GM12878 (cell line): ENCODE measurements at regions not wholly inside any gene's neighbourhood (a gene's known extent, or its start where the extent isn't known, plus 50 kb on each side); places are given as distances from the start of the nearest gene placed in this dataset.
A peak's percentile ranks its signal among the peaks of the same experiment; 100 is the strongest.

Experiments used
- ATAC-seq: fragments of 200-7000 bp; cut with Tn5 transposase; 3 replicates; pipeline ENCODE4 v1.9.1; 2020; ENCODE audit warnings: mild to moderate bottlenecking, moderate library complexity
- BruUV-seq: library from RNA; stranded (reverse); fragments of 400-500 nt; replicated peaks from 2 replicates; lab custom pipeline; 2021; lab: Mats Ljungman, UMichigan
- CTCF ChIA-PET: fragments of 300-600 bp; sonication (Branson Sonifier 250); formaldehyde crosslinking; extraction: SDS; loops from one replicate; lab custom pipeline; 2021; ENCODE audit warnings: inconsistent platforms; lab: Yijun Ruan, JAX
- POLR2A ChIA-PET: fragments of 350-600 bp; formaldehyde crosslinking; extraction: SDS; loops from one replicate; lab custom pipeline; 2021; ENCODE audit warnings: inconsistent platforms; lab: Charles Lee
- RAD21 ChIA-PET: fragments of 300-600 bp; sonication (Branson Sonifier 250); formaldehyde crosslinking; loops from one replicate; lab custom pipeline; 2023; ENCODE audit warnings: antibody characterized with exemption; ENCODE audit not compliant: unreplicated experiment; lab: Charles Lee
- SMC1A ChIA-PET: fragments of 300-600 bp; sonication (Branson Sonifier 250); formaldehyde crosslinking; loops from one replicate; lab custom pipeline; 2023; ENCODE audit not compliant: unreplicated experiment, uncharacterized antibody; lab: Charles Lee
- DNase-seq: peaks from one replicate; pipeline ENCODE4 v3.0.0-alpha.2; 2011; ENCODE audit warnings: low read depth, low spot score
- FAIRE-seq: peaks from 3 replicates; lab custom pipeline; 2011; peaks lifted over from hg19 to GRCh38; lab: Jason Lieb, UNC
- H2AFZ ChIP-seq: 2 replicates; pipeline ENCODE4 v1.6.0; 2011; ENCODE audit warnings: low read depth, low read length, control low read depth; ENCODE audit not compliant: control insufficient read depth
- H3K27ac ChIP-seq: 2 replicates; pipeline ENCODE4 v1.5.1; 2011; ENCODE audit warnings: control low read depth; ENCODE audit not compliant: control insufficient read depth, insufficient read depth
- H3K27me3 ChIP-seq, 2 experiments: replicated peaks in 1 of 2; 2 replicates each; pipeline versions ENCODE4 v1.6.0 to v1.6.1; 2011; ENCODE audit warnings: low read length in 1 of 2; ENCODE audit not compliant: control insufficient read depth in 2 of 2, insufficient read depth in 2 of 2
- H3K36me3 ChIP-seq, 2 experiments: 2 replicates each; pipeline ENCODE4 v1.5.1; 2011; ENCODE audit warnings: low read length in 1 of 2; ENCODE audit not compliant: control insufficient read depth in 2 of 2, insufficient read depth in 2 of 2
- H3K4me1 ChIP-seq: 2 replicates; pipeline ENCODE4 v1.6.1; 2011; ENCODE audit warnings: mild to moderate bottlenecking, low read length, moderate library complexity, mixed read lengths; ENCODE audit not compliant: control insufficient read depth, insufficient read depth
- H3K4me2 ChIP-seq: 2 replicates; pipeline ENCODE4 v1.6.0; 2011; ENCODE audit warnings: control low read depth; ENCODE audit not compliant: control insufficient read depth, insufficient read depth
- H3K4me3 ChIP-seq: fragments of 200-600 bp; sonication (generic); 2 replicates; pipeline ENCODE4 v1.5.1; 2016
- H3K79me2 ChIP-seq: 2 replicates; pipeline ENCODE4 v1.6.0; 2011; ENCODE audit warnings: low read length; ENCODE audit not compliant: control insufficient read depth, insufficient read depth
- H3K9ac ChIP-seq: 2 replicates; pipeline ENCODE4 v1.8.0; 2011; ENCODE audit warnings: low read length, control low read depth, mixed read lengths; ENCODE audit not compliant: control insufficient read depth, insufficient read depth
- H3K9me3 ChIP-seq: replicated peaks from 3 replicates; pipeline ENCODE4 v1.5.1; 2011; ENCODE audit warnings: mild to moderate bottlenecking, low read length; ENCODE audit not compliant: control insufficient read depth, insufficient read depth
- H4K20me1 ChIP-seq: 2 replicates; pipeline ENCODE4 v1.6.0; 2011; ENCODE audit not compliant: control insufficient read depth, insufficient read depth
- IRF4 ChIP-seq: IDR thresholded peaks from 2 replicates; pipeline ENCODE4 v1.6.1; 2011; ENCODE audit warnings: low read depth, low read length
- MEF2A ChIP-seq: IDR thresholded peaks from 2 replicates; pipeline ENCODE4 v1.6.1; 2011; ENCODE audit warnings: low read depth, mild to moderate bottlenecking, low read length, moderate library complexity; ENCODE audit not compliant: insufficient read depth
- NFYB ChIP-seq: IDR thresholded peaks from 2 replicates; pipeline ENCODE4 v1.6.1; 2011; ENCODE audit warnings: low read depth, mild to moderate bottlenecking, low read length, improper control_type of control experiment, moderate library complexity; ENCODE audit not compliant: insufficient read depth
- PAX5 ChIP-seq: IDR thresholded peaks from 2 replicates; pipeline ENCODE4 v1.6.1; 2011; ENCODE audit warnings: low read depth, low read length, borderline replicate concordance
- RAD51 ChIP-seq: fragments of 450-650 bp; IDR thresholded peaks from 2 replicates; pipeline ENCODE4 v1.6.1; 2016; ENCODE audit warnings: moderate library complexity, mild to moderate bottlenecking, inconsistent platforms
- RUNX3 ChIP-seq: IDR thresholded peaks from 2 replicates; pipeline ENCODE4 v1.6.1; 2012; ENCODE audit warnings: low read length, inconsistent platforms
- SIN3A ChIP-seq: IDR thresholded peaks from 2 replicates; pipeline ENCODE4 v1.6.1; 2012; ENCODE audit warnings: low read depth, low read length, improper control_type of control experiment
- WGBS: methylation state at CpG from one replicate; pipeline ENCODE4 v1.1.6; 2016; ENCODE audit warnings: low lambda C conversion rate; ENCODE audit not compliant: insufficient replicate concordance, insufficient coverage; ENCODE audit errors: missing lambda C conversion rate; 5-methylcytosine and 5-hydroxymethylcytosine counted together
- in situ Hi-C: fragments of 300-500 bp; cut with MboI; formaldehyde crosslinking; loops from 9 replicates; pipeline ENCODE4 v1.14.3; 2018; ENCODE audit warnings: mixed read lengths
- intact Hi-C: fragments of 100-400 bp; cut with micrococcal nuclease; formaldehyde crosslinking; loops from one replicate; pipeline ENCODE4 v1.14.2; 2022; ENCODE audit not compliant: unreplicated experiment
- TF ChIP-seq, protein P1 (sequence below): IDR thresholded peaks from 2 replicates; pipeline ENCODE4 v1.6.1; 2012; ENCODE audit warnings: low read depth, low read length, improper control_type of control experiment

DNA sequence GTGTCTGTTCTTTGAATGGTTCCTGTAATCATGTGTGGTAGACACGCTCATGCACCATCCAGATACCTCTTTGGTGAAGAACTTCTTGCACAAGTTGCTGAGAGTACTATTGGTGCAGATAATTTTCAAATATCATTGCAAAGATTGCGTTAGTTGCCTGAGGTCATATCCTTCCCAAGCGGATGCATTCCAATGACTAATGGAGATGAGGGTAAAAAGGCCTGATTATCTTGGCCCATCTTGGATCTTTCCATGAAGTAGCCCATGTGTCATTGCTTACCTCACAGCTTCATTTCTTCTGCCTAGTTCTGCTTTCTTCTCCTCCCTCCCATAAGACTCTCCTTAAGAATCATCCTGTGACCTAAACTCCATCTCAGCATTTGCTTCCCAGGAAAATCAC, 384.9 kb upstream of the CNKSR2 start (continued):
- TF ChIP-seq SIN3A (no peak), MEF2A (no peak), PAX5 (no peak), NFYB (no peak)

DNA sequence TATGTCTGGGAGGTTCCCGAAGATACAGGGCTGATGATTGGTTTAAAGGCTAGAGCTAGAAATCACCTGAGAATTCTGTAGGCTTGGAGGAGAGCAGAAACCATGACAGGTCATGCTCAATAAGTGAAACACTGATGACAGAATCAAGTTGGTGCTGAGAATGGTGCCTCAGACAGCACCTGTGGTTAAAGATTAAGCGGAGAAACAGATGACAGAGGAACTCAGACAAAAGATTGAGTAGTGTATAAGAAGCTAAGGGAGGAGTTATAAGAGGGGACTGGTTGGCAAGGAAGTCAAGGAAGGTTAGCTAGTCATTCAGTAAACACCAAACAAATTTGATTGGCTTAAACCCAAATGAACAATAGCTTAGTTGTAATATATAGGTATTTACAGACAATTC, 385.4 kb upstream of the CNKSR2 start:
- in situ Hi-C loops = no loop called here
- Histone ChIP-seq H3K27ac (no peak overlapping the region), H3K4me2 (no peak overlapping the region), H3K79me2 (no peaks in the 10 kb centered on the region), H3K36me3 (no peaks in the 10 kb centered on the region)
- 23% methylated on average over 2 of the region's 2 CpGs for WGBS
- DNase-seq (no peak), ATAC-seq (peak; percentile 76), FAIRE-seq (no peak)
- SMC1A ChIA-PET = interaction anchor here (1.1 kb wide), 2 partner anchors 36 to 45 kb away, joined by 3 to 5 read pairs; no protein-coding TSS in a partner anchor
- POLR2A ChIA-PET = no interaction called here
- intact Hi-C loops = no loop called here
- RAD21 ChIA-PET = no interaction called here
- TF ChIP-seq IRF4 = no peak
- TF ChIP-seq RAD51 = no peak
- TF ChIP-seq PAX5 = no peak
- TF ChIP-seq, all 136 proteins: peak for 0
- no TSS peak for BruUV-seq
- H3K27me3 ChIP-seq = no peaks in the 10 kb centered on the region
- H3K4me3 ChIP-seq = no peak overlapping the region
- H4K20me1 ChIP-seq = no peaks in the 10 kb centered on the region
- no peak overlapping the region for H3K9ac ChIP-seq
- CTCF ChIA-PET = no interaction called here
- H2AFZ ChIP-seq = no peak overlapping the region
- no peaks in the 10 kb centered on the region for H3K4me1 ChIP-seq
- no peaks in the 10 kb centered on the region for H3K9me3 ChIP-seq

DNA sequence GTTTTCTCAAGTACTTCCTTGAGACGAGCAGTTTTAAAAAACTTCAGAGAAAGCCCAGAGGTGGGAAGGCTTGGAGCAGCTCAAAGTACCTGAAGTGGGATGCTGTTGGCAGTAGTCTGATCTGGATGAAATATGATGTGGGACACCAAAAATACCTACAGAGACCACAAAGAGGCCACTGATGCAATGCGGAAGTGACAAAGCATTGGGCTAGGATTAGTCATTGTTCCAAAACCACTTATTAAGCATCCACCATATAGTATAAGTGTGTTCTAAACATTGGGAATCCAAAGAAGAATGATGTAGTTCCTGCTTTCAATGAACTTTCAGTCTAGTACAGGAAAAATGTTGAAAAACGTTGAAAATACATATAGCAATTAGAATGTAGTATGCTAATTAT, 386.1 kb upstream of the CNKSR2 start:
- H3K4me3 ChIP-seq = no peak overlapping the region
- no peak for DNase-seq
- in situ Hi-C loops = no loop called here
- no peak overlapping the region for H2AFZ ChIP-seq
- H4K20me1 ChIP-seq = no peaks in the 10 kb centered on the region
- no peaks in the 10 kb centered on the region for H3K79me2 ChIP-seq
- BruUV-seq = no TSS peak
- H3K27ac ChIP-seq = no peak overlapping the region
- no peaks in the 10 kb centered on the region for H3K27me3 ChIP-seq
- ATAC-seq = peak; percentile 74
- no peak overlapping the region for H3K9ac ChIP-seq
- SMC1A ChIA-PET = no interaction called here
- 32% methylated on average over 3 of the region's 3 CpGs for WGBS
- H3K4me1 ChIP-seq = no peaks in the 10 kb centered on the region
- no peak overlapping the region for H3K4me2 ChIP-seq
- H3K36me3 ChIP-seq = no peaks in the 10 kb centered on the region
- H3K9me3 ChIP-seq = no peaks in the 10 kb centered on the region
- intact Hi-C loops = no loop called here
- FAIRE-seq = no peak
- POLR2A ChIA-PET = no interaction called here
- RAD21 ChIA-PET = no interaction called here
- CTCF ChIA-PET = no interaction called here
- 0 out of 2 replicates have a peak, but pooled peaks have one; percentile 13 for TF ChIP-seq RUNX3
- TF ChIP-seq, protein P1, sequence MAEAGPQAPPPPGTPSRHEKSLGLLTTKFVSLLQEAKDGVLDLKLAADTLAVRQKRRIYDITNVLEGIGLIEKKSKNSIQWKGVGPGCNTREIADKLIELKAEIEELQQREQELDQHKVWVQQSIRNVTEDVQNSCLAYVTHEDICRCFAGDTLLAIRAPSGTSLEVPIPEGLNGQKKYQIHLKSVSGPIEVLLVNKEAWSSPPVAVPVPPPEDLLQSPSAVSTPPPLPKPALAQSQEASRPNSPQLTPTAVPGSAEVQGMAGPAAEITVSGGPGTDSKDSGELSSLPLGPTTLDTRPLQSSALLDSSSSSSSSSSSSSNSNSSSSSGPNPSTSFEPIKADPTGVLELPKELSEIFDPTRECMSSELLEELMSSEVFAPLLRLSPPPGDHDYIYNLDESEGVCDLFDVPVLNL = no peak
